ENCODE measurements at regions not wholly inside any gene's neighbourhood (a gene's known extent, or its start where the extent isn't known, plus 50 kb on each side); places are given as distances from the start of the nearest gene placed in this dataset.
"Not testable (repeated sequence)": the region's sequence is repeated elsewhere in the genome, so short reads cannot be mapped to it uniquely, and the experiment has no call there.

- no peak for DNase-seq
Observed at GRCh38 chr4:175033162-175033561, 115.0 kb downstream of the ADAM29 start.

GRCh38 chr4:175034007-175034406 lies 115.8 kb downstream of the ADAM29 start:
- no peak for DNase-seq

- DNase-seq, result no peak
Observed at GRCh38 chr4:175034986-175035705, 117.0 kb downstream of the ADAM29 start.

- no peak for DNase-seq
Observed at GRCh38 chr4:175035905-175036304, 117.7 kb downstream of the ADAM29 start.

GRCh38 chr4:175048111-175048784 lies 130.1 kb downstream of the ADAM29 start:
- DNase-seq, result no peak

- no peak for DNase-seq
Observed at GRCh38 chr4:175048906-175049305, 130.7 kb downstream of the ADAM29 start.

- no peak for DNase-seq
Observed at GRCh38 chr4:175051974-175052373, 133.8 kb downstream of the ADAM29 start.

- no peak for DNase-seq
Observed at GRCh38 chr4:175054980-175055379, 136.8 kb downstream of the ADAM29 start.

GRCh38 chr4:175062183-175062592 lies 144.0 kb downstream of the ADAM29 start:
- DNase-seq, result no peak

- DNase-seq, result no peak
Observed at GRCh38 chr4:175065228-175065627, 147.1 kb downstream of the ADAM29 start.

- DNase-seq, result no peak
Observed at GRCh38 chr4:175066923-175067627, 148.9 kb downstream of the ADAM29 start.

- no peak for DNase-seq
Observed at GRCh38 chr4:175068266-175068665, 150.1 kb downstream of the ADAM29 start.

- DNase-seq, result no peak
Observed at GRCh38 chr4:175070444-175070843, 152.3 kb downstream of the ADAM29 start.

GRCh38 chr4:175071123-175071522 lies 153.0 kb downstream of the ADAM29 start:
- DNase-seq, result no peak

- no peak for DNase-seq
Observed at GRCh38 chr4:175087145-175087544, 169.0 kb downstream of the ADAM29 start.

- no peak for DNase-seq
Observed at GRCh38 chr4:175090116-175090515, 172.0 kb downstream of the ADAM29 start.

GRCh38 chr4:175091649-175092048 lies 173.5 kb downstream of the ADAM29 start:
- no peak for DNase-seq

- DNase-seq, result no peak
Observed at GRCh38 chr4:175092114-175092513, 174.0 kb downstream of the ADAM29 start.

- not testable (repeated sequence) for DNase-seq
Observed at GRCh38 chr4:175093055-175093454, 174.9 kb downstream of the ADAM29 start.

GRCh38 chr4:175103403-175103802 lies 185.2 kb downstream of the ADAM29 start:
- DNase-seq, result no peak

- DNase-seq, result no peak
Observed at GRCh38 chr4:175106301-175106700, 188.1 kb downstream of the ADAM29 start.

- peak; percentile 1 for DNase-seq
Observed at GRCh38 chr4:175109933-175110332, 191.8 kb downstream of the ADAM29 start.

GRCh38 chr4:175125410-175126068 lies 207.4 kb downstream of the ADAM29 start:
- no peak for DNase-seq

All from hematopoietic multipotent progenitor cell treated with erythropoietin and hydrocortisone succinate and interleukin-3 and kit ligand, for 8 days (in vitro differentiated cells).